ENCODE measurements at regions not wholly inside any gene's neighbourhood (a gene's known extent, or its start where the extent isn't known, plus 50 kb on each side); places are given as distances from the start of the nearest gene placed in this dataset.

- no peak for DNase-seq
- CTCF ChIA-PET, result no interaction called here
- no CpG with 5 or more reads among the region's 1 CpG for WGBS (ENCODE audit: insufficient coverage)
- Mint-ChIP-seq H3K36me3 (no peaks in the 10 kb centered on the region), H3K4me3 (no peak overlapping the region), H3K27me3 (no peaks in the 10 kb centered on the region), H3K9me3 (peaks cover 0 to 6% (median 2%) of the 10 kb centered on the region in 3 donors), H3K27ac (no peak overlapping the region), H3K4me1 (no peaks in the 10 kb centered on the region)
- Histone ChIP-seq H3K4me3 (ENCODE audit: control insufficient read depth in 1 of 2, extremely low read depth in 1 of 2, low read length in 1 of 2) (no peak overlapping the region), H3K27ac (ENCODE audit: low read length) (no peak overlapping the region), H3K4me1 (ENCODE audit: control insufficient read depth in 1 of 2, extremely low read depth in 1 of 2, insufficient read depth in 2 of 2, low read length in 2 of 2) (no peaks in the 10 kb centered on the region), H3K27me3 (replicated peaks in 1 of 2; ENCODE audit: control insufficient read depth in 2 of 2, extremely low read depth in 1 of 2, insufficient read depth in 2 of 2, low read length in 1 of 2) (no peaks in the 10 kb centered on the region), H3K36me3 (ENCODE audit: control insufficient read depth in 2 of 2, extremely low read depth in 1 of 2, insufficient read depth in 1 of 2, low read length in 1 of 2) (no peaks in the 10 kb centered on the region), H3K9me3 (no peaks in the 10 kb centered on the region)
- ATAC-seq (replicated peaks in 1 of 4), result no peak
- POLR2A ChIA-PET, result no interaction called here
Measured at GRCh38 chr18:26677957-26678356, 129.6 kb upstream of the KCTD1 start.

GRCh38 chr18:26667046-26667445 lies 118.7 kb upstream of the KCTD1 start:
- POLR2A ChIA-PET, result no interaction called here
- Mint-ChIP-seq H3K9me3 (no peaks in the 10 kb centered on the region), H3K27me3 (peaks cover 3 to 9% of the 10 kb centered on the region in 2 donors), H3K27ac (no peak overlapping the region), H3K4me3 (no peak overlapping the region), H3K4me1 (no peaks in the 10 kb centered on the region), H3K36me3 (no peaks in the 10 kb centered on the region)
- H3K4me1 ChIP-seq (ENCODE audit: control insufficient read depth in 1 of 2, extremely low read depth in 1 of 2, insufficient read depth in 2 of 2, low read length in 2 of 2), result no peaks in the 10 kb centered on the region
- WGBS (ENCODE audit: insufficient coverage), result no CpG with 5 or more reads among the region's 2 CpGs
- no peaks in the 10 kb centered on the region for H3K9me3 ChIP-seq
- no peak for ATAC-seq (replicated peaks in 1 of 4)
- no peak overlapping the region for H3K27ac ChIP-seq (ENCODE audit: low read length)
- no peak overlapping the region for H3K4me3 ChIP-seq (ENCODE audit: control insufficient read depth in 1 of 2, extremely low read depth in 1 of 2, low read length in 1 of 2)
- no peaks in the 10 kb centered on the region for H3K27me3 ChIP-seq (replicated peaks in 1 of 2; ENCODE audit: control insufficient read depth in 2 of 2, extremely low read depth in 1 of 2, insufficient read depth in 2 of 2, low read length in 1 of 2)
- CTCF ChIA-PET, result interaction anchor here in 1 of 2 donors (0.5 kb wide), 1 partner anchor 42 kb away, joined by 6 read pairs; no protein-coding TSS in a partner anchor
- DNase-seq, result no peak
- no peaks in the 10 kb centered on the region for H3K36me3 ChIP-seq (ENCODE audit: control insufficient read depth in 2 of 2, extremely low read depth in 1 of 2, insufficient read depth in 1 of 2, low read length in 1 of 2)

DNA sequence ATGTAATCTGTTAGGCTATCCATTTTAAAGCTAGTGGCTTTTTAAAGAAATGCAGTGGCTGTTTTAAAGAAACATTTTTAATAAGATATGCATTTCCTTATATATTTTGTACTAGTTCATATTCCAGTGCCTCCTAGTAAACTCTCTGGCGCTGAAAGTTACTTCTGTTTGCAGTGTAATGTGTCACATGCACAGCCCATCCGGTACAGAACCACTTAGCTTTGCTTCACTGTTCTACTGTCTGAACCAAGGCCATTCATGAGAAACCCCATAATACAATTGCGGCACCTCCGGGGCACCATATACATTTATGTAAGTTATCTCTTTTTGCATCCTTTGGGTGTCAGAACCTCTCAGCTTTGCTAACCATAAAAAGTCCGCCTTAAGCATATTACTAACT lies 114.6 kb upstream of the KCTD1 start:
- H3K9me3 Mint-ChIP-seq, result no peaks in the 10 kb centered on the region
- no peak overlapping the region for H3K27ac Mint-ChIP-seq
- H3K27me3 Mint-ChIP-seq, result peaks cover 24 to 33% of the 10 kb centered on the region in 2 donors
- no peak for DNase-seq
- H3K4me3 Mint-ChIP-seq, result no peak overlapping the region
- H3K4me1 ChIP-seq (ENCODE audit: control insufficient read depth in 1 of 2, extremely low read depth in 1 of 2, insufficient read depth in 2 of 2, low read length in 2 of 2), result no peaks in the 10 kb centered on the region
- H3K27me3 ChIP-seq (replicated peaks in 1 of 2; ENCODE audit: control insufficient read depth in 2 of 2, extremely low read depth in 1 of 2, insufficient read depth in 2 of 2, low read length in 1 of 2), result peaks cover 2 to 5% of the 10 kb centered on the region in 2 experiments
- POLR2A ChIA-PET, result no interaction called here
- ATAC-seq (replicated peaks in 1 of 4), result no peak
- H3K4me1 Mint-ChIP-seq, result peaks cover 0 to 3% (median 0%) of the 10 kb centered on the region in 3 donors
- WGBS (ENCODE audit: insufficient coverage), result 87% methylated on average over 2 of the region's 5 CpGs
- no peak overlapping the region for H3K4me3 ChIP-seq (ENCODE audit: control insufficient read depth in 1 of 2, extremely low read depth in 1 of 2, low read length in 1 of 2)
- H3K9me3 ChIP-seq, result no peaks in the 10 kb centered on the region
- CTCF ChIA-PET, result interaction anchor here in 1 of 2 donors (0.6 kb wide), 1 partner anchor 1935 kb away, joined by 3 read pairs; no protein-coding TSS in a partner anchor
- H3K36me3 ChIP-seq (ENCODE audit: control insufficient read depth in 2 of 2, extremely low read depth in 1 of 2, insufficient read depth in 1 of 2, low read length in 1 of 2), result no peaks in the 10 kb centered on the region
- H3K27ac ChIP-seq (ENCODE audit: low read length), result no peak overlapping the region
- no peaks in the 10 kb centered on the region for H3K36me3 Mint-ChIP-seq

DNA sequence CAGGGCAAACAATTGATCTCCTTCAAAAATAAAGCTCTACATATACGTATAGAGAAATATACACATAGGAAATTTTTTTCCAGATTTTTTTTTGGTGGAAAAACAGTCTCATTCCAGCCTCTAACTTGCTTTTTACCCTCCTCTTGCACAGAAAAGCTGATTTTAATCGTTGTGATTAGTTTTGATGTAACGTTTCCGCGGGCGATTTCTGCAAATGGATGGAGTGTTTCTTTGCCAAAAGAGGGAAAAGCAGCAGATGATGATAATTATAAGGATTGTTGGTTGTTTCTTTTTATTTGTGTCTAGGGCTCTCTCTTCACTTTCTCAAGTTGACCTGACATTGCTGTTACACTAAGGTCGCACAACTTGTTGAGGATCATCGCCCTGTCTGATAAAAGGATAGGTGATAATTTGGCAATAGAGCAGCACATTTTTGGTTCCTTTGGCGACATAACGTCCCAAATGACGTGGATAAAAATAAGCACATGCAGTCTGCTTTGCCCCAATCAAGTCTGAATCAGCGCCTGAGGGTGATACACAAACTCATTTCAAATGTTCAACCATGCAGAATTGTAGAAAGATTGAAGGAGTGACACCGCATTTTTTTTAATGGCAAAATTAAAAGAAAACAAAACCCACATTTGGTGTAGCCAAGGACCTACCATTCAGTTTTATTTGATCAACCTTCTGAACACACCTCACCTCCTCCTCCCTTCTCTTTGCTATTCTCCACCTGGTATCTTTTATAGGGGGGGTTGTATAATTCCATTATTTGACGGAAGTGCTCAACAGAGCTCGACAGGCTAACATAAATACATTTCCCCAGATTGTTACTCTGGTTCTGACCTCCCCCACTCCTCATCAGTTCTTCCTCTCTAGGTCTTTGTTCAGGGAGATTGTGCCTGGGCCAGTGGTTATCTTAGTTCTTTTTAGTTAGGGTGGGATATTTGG lies 109.6 kb upstream of the KCTD1 start:
- WGBS (ENCODE audit: insufficient coverage), result 36% methylated on average over 7 of the region's 15 CpGs
- H3K4me3 ChIP-seq (ENCODE audit: control insufficient read depth in 1 of 2, extremely low read depth in 1 of 2, low read length in 1 of 2), result no peak overlapping the region
- ATAC-seq (replicated peaks in 1 of 4) (no peak), DNase-seq (no peak)
- peaks cover 0 to 9% of the 10 kb centered on the region in 2 experiments for H3K4me1 ChIP-seq (ENCODE audit: control insufficient read depth in 1 of 2, extremely low read depth in 1 of 2, insufficient read depth in 2 of 2, low read length in 2 of 2)
- H3K9me3 ChIP-seq, result no peaks in the 10 kb centered on the region
- H3K27ac Mint-ChIP-seq, result peak overlapping the region in 1 of 2 donors; percentile 29
- no peaks in the 10 kb centered on the region for H3K36me3 ChIP-seq (ENCODE audit: control insufficient read depth in 2 of 2, extremely low read depth in 1 of 2, insufficient read depth in 1 of 2, low read length in 1 of 2)
- H3K27ac ChIP-seq (ENCODE audit: low read length), result no peak overlapping the region
- ChIA-PET POLR2A (interaction anchor here in 1 of 2 donors (0.6 kb wide), 1 partner anchor 156 kb away, joined by 3 read pairs; no protein-coding TSS in a partner anchor), CTCF (no interaction called here)
- H3K27me3 Mint-ChIP-seq, result peaks cover 59 to 62% of the 10 kb centered on the region in 2 donors
- no peaks in the 10 kb centered on the region for H3K9me3 Mint-ChIP-seq
- H3K27me3 ChIP-seq (replicated peaks in 1 of 2; ENCODE audit: control insufficient read depth in 2 of 2, extremely low read depth in 1 of 2, insufficient read depth in 2 of 2, low read length in 1 of 2), result peaks cover 10 to 18% of the 10 kb centered on the region in 2 experiments
- peaks cover 7 to 19% (median 16%) of the 10 kb centered on the region in 3 donors for H3K4me1 Mint-ChIP-seq
- peak overlapping the region; percentile 66 to 75 (median 70) for H3K4me3 Mint-ChIP-seq
- H3K36me3 Mint-ChIP-seq, result no peaks in the 10 kb centered on the region

DNA sequence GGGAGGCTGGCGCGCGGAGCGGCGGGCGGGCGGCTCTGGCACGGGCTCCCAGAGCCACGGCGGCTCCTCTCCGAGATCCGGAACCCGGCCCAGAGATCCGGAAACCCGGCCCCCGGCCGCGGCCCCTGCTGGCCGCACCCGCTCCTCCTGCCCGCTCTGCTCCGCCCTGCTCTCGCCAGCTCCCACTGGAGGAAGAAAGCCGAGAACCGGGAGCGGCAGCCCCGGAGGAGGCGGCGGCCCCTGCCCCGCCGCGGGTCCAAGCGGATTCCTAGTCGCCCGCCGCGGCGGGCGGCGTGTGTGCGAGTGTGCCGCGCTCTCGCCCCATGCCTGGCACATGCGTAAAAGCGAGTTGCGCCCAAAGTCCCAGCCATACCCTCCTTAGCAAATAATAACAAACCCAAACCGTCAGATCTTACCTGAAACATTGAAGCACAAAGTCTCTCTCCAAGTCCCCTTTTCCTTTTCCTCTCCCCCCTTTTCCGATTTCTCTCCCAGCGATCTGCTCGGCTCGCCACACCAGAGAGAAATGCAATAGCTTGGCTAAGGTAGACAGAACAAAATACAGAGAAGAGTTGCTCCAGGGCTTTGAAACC lies 108.7 kb upstream of the KCTD1 start:
- no peaks in the 10 kb centered on the region for H3K9me3 ChIP-seq
- Mint-ChIP-seq H3K4me1 (peaks cover 7 to 19% (median 16%) of the 10 kb centered on the region in 3 donors), H3K4me3 (peak overlapping the region; percentile 66 to 75 (median 70)), H3K27me3 (peaks cover 65 to 69% of the 10 kb centered on the region in 2 donors), H3K36me3 (no peaks in the 10 kb centered on the region), H3K27ac (no peak overlapping the region), H3K9me3 (no peaks in the 10 kb centered on the region)
- POLR2A ChIA-PET, result interaction anchor here in 1 of 2 donors (0.6 kb wide), 1 partner anchor 157 kb away, joined by 3 read pairs; no protein-coding TSS in a partner anchor
- H3K4me3 ChIP-seq (ENCODE audit: control insufficient read depth in 1 of 2, extremely low read depth in 1 of 2, low read length in 1 of 2), result peak overlapping the region in 1 of 2 donors; percentile 71
- ATAC-seq (replicated peaks in 1 of 4), result no peak
- H3K27me3 ChIP-seq (replicated peaks in 1 of 2; ENCODE audit: control insufficient read depth in 2 of 2, extremely low read depth in 1 of 2, insufficient read depth in 2 of 2, low read length in 1 of 2), result peaks cover 10 to 18% of the 10 kb centered on the region in 2 experiments
- no peak for DNase-seq
- no peak overlapping the region for H3K27ac ChIP-seq (ENCODE audit: low read length)
- peaks cover 0 to 9% of the 10 kb centered on the region in 2 experiments for H3K4me1 ChIP-seq (ENCODE audit: control insufficient read depth in 1 of 2, extremely low read depth in 1 of 2, insufficient read depth in 2 of 2, low read length in 2 of 2)
- WGBS (ENCODE audit: insufficient coverage), result 1% methylated on average over 48 of the region's 52 CpGs
- H3K36me3 ChIP-seq (ENCODE audit: control insufficient read depth in 2 of 2, extremely low read depth in 1 of 2, insufficient read depth in 1 of 2, low read length in 1 of 2), result no peaks in the 10 kb centered on the region
- CTCF ChIA-PET, result no interaction called here

DNA sequence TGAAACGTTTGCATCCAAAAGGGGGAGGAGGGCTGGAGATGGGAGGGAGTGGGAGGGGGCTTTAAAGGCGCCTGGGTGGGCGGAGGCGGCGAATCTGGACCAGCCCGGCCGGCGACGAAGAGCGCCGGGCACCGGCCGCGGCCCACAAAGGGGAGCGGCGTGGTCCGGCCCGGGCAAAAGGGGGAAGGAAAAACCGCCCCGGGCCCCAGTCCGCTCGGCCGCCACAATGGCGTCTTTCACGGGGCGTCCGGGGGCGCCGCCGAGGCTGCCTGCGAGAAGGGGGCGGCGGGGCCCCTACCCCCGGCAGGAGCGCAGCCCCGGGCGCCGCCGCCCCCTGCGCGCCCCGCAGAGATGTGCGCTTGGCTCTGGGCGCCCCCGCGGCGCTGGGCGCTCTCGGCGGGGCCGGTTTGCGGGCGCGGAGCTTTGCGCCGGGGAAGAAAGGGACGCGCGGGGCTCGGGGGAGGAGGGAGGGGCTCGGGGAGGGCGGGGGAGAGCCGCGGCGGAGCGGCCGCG lies 108.1 kb upstream of the KCTD1 start:
- peaks cover 62 to 72% of the 10 kb centered on the region in 2 donors for H3K27me3 Mint-ChIP-seq
- H3K9me3 Mint-ChIP-seq, result no peaks in the 10 kb centered on the region
- Histone ChIP-seq H3K4me3 (ENCODE audit: control insufficient read depth in 1 of 2, extremely low read depth in 1 of 2, low read length in 1 of 2) (peak overlapping the region in 1 of 2 donors; percentile 49), H3K4me1 (ENCODE audit: control insufficient read depth in 1 of 2, extremely low read depth in 1 of 2, insufficient read depth in 2 of 2, low read length in 2 of 2) (peaks cover 0 to 9% of the 10 kb centered on the region in 2 experiments), H3K36me3 (ENCODE audit: control insufficient read depth in 2 of 2, extremely low read depth in 1 of 2, insufficient read depth in 1 of 2, low read length in 1 of 2) (no peaks in the 10 kb centered on the region), H3K27me3 (replicated peaks in 1 of 2; ENCODE audit: control insufficient read depth in 2 of 2, extremely low read depth in 1 of 2, insufficient read depth in 2 of 2, low read length in 1 of 2) (peaks cover 10 to 20% of the 10 kb centered on the region in 2 experiments), H3K9me3 (no peaks in the 10 kb centered on the region), H3K27ac (ENCODE audit: low read length) (no peak overlapping the region)
- ATAC-seq (replicated peaks in 1 of 4) (no peak), DNase-seq (no peak)
- H3K4me3 Mint-ChIP-seq, result peak overlapping the region in 1 of 3 donors; percentile 49
- ChIA-PET CTCF (interaction anchor here in 1 of 2 donors (0.6 kb wide), 1 partner anchor 530 kb away, joined by 6 read pairs; no protein-coding TSS in a partner anchor), POLR2A (no interaction called here)
- H3K36me3 Mint-ChIP-seq, result no peaks in the 10 kb centered on the region
- 2% methylated on average over 35 of the region's 68 CpGs for WGBS (ENCODE audit: insufficient coverage)
- H3K27ac Mint-ChIP-seq, result no peak overlapping the region
- peaks cover 7 to 19% (median 16%) of the 10 kb centered on the region in 3 donors for H3K4me1 Mint-ChIP-seq
